Stimulated activated CD4-positive, alpha-beta T cell treated with anti-CD3 and anti-CD28 coated beads, Interleukin-1b, Interleukin-23, amount 100 ng/mL, for 1 hour (primary cell): ENCODE measurements at regions not wholly inside any gene's neighbourhood (a gene's known extent, or its start where the extent isn't known, plus 50 kb on each side); places are given as distances from the start of the nearest gene placed in this dataset.
"Not testable (repeated sequence)": the region's sequence is repeated elsewhere in the genome, so short reads cannot be mapped to it uniquely, and the experiment has no call there.

ENCODE experiments used
- DNase-seq, 2 donors: peaks; one replicate each; pipeline ENCODE4 v3.0.0-alpha.2; 2020; ENCODE audit warnings: low read depth in 2 of 2

DNA sequence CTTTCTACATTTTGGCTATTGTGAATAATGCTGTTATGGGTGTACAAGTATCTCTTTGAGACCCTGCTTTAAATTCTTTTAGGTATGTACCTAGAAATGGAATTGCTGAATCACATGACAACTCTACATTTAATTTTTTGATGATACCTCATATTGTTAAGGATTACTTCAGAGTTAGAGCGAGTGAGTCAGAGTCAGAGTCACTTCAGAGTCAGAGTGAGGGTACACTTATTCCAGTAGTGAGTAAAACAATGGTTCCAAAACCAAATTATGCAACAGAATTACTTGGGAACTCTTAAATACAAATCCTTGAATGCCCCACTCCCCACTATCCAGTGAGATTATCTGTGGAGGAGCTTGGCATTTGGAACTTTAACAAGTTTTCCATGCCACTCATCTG, 50.3 kb upstream of the SNRK start:
- no peak for DNase-seq

DNA sequence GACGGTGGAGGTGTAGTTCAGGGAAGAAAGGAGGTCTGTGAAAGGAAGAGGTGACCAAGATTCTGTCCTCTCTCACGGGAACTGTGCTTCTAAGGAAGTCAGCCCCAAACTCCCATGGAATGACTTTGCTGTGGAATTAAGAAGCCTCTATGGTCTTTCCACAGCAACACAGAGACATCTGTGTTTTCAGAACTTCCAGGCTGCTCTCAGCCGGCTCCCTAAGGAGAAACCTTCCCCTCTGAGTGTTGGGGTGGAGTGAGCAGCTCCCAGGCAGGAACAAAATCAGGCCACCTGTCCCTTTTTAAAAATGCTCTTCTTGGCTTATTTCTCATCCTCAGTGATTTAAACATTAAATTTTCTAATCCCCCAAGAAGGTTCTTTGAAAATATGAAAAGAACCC, 53.3 kb upstream of the SNRK start:
- DNase-seq: no peak

DNA sequence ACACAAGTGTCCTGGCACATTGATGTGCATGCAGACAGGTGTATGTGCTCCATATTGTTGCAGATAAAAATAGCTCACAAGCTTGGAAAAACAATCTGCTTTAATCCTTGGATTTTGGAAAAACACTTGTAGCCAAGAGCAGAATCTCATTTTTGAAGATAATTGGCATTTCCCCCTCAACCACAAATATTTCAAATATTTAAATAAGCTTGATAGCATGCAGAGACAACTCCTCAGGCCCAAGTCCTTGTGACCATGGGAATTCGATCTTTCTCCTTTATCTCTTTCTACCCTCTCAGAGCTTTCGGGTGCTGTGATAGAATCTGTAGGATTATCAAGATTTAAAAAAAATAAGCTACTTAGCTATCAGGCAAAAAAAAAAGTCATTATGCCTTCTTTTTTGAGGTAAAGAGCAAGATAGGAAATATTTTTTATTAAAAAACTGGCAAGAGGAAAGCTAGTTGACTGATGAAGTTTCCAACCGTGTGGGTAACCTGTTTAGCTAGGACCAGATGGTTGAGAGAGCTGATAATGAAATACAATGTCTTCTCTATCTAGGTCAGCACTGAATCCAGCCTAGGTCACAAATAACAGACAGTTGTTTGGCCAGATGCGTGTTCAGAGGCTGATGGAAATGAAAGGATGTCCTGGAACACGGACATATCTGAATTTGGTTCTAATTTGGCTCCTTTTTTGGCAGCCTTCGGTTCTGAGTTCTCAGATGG, 54.9 kb upstream of the SNRK start:
- DNase-seq: no peak

DNA sequence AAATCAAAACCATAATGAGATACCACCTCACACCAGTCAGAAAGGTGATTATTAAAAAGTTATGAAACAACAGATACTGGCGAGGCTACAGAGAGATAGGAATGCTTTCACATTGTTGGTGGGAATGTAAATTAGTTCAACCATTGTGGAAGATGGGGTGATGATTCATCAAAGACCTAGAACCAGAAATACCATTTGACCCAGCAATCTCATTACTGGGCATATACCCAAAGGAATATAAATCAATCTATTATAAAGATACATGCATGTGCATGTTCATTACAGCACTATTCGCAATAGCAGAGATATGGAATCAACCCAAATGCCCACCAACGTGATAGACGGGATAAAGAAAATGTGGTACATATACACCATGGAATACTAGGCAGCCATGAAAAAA, 56.5 kb upstream of the SNRK start:
- not testable (repeated sequence) for DNase-seq

DNA sequence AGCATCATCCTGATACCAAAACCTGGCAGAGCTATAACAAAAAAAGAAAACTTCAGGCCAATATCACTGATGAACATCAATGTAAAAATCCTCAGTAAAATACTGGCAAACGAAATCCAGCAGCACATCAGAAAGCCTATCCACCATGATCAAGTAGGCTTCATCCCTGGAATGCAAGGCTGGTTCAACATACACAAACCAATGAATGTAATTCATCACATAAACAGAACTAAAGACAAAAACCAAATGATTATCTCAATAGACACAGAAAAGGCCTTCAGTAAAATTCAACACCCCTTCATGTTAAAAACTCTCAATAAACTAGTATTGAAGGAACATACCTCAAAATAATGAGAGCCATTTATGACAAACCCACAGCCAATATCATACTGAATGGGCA, 58.7 kb upstream of the SNRK start:
- DNase-seq: not testable (repeated sequence)

DNA sequence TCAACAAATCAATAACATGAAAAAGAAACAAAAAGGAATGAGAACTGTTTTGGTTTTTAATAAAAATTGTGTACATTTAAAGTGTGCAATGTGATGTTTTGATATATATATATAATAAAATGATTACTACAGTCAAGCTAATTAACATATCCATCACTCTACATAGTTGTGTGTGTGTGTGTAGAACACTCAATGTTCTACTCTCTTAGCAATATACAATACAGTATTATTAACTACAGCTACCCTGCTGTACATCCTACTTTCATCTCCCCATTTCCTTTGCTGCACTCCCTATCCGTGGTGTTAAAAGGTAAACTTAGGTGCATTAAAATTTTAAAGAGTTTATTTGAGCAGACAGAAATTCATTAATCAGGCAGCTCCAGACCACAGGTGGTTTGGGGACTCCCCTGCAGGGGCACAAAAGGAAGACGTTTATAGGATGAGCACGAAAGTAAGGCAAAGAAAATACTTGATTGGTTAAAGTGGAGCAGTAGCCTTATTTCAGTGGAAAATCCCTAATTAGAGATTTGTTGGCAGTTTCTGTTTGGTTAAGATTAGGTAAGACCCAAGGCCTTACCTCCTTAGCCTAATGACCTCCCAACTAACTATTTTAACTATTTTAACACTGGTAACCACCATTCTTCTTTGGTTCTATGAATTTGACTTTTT, 61.8 kb upstream of the SNRK start:
- DNase-seq: no peak

DNA sequence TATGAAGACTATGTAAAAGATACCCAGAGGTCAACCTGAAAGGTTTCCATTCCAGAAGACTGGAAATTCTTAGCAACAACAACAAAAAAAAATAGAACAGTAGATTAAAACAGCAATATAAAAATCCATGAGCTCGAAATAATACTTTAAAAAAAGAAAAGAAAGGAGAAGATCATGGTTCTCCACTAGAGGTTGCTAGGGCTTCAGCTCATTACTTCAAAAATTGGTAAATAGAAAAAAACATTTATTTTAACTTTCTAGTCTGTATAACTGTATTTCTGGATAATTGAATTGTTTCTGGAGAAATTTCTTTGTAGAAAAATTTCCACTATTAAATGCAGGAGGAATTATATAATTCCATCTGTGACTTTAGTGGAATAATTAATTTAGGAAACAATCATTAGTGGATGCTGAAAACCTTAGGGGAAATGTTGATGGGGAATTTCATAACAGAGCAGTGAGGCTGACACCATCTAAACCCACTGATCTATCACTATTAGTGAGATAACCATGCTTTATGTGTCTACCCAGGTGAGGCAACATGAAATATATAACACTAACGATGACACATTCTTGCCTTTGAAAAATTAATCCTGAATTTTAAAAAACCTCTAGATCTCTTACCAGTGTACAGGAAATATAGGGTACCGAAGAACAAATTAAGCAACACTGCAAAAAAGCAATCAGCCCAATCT, 62.5 kb upstream of the SNRK start:
- no peak for DNase-seq

DNA sequence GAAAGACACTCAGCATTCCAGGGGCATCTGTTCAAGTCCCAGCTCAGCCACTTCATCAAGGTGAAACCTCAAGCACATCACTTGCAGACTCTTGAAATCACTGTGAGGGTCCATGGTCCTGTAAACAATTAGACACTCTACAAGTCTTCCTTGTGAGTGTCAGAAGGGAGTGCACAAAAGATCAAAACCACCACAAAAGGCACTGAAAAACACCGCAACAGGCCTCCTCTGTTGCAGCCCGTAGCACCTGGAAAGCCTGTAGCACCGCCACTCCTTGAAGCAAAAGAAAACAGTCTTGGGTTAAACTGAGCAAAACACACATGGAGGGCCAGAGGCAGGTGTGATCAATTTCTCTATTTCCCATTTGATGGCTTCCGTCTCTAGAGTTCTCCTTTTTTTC, 63.8 kb upstream of the SNRK start:
- no peak for DNase-seq

DNA sequence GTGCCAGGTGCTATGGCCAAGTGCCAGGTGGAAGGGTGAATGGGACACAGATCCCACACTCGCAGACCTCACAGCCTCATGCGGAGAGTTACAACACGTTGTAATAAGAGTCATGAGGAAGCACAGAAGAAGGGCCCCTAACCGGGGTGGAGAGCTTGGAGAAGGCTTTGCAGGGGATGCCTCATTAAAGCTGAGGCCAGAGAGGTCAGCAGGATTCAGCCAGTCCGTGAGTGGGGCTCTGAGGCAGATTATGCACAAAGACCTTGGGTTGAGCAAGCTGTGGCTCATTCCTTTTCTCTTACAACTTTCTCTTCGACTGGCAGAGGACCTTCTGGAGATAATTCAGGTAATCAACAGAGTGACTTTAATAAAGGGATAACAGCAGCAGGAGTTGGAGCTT, 65.3 kb upstream of the SNRK start:
- no peak for DNase-seq

DNA sequence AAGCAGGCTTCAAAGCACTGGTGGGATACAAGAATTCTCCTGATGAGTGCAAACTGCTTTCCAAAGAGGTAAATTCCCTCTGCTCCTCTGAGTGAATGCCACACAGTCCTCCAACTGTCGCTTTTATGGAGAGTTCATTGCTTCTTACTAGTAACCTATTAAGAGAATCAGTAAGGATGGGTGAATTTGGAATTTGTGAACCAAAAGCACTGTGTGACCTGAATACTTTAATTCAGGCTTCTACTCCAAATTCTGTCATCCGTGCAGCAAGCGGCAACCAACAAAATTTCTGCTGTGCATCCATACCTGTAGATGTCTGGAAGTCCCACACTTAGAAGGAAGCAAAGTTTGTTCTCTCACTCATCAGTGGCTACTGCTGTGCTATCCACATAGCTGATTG, 66.7 kb upstream of the SNRK start:
- no peak for DNase-seq

DNA sequence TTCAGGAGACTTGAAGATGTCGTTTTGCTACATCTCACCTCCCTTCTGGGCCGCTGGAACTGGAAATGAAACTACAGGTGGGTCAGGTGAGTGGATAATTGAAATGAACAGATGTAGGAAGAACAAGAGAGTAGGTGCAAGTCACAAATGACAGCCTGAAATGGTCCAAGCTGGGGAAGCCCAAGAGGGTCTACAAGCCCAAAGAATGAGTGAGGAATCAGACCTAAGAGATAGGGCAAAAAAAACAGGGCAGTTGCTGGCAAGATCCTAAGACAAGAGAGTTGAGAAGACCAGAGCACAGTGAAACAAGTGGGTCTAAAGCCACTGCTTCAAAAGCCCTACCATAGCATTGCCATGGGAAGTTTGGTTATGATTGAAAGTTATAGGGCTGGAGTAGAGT, 67.4 kb upstream of the SNRK start:
- no peak for DNase-seq

DNA sequence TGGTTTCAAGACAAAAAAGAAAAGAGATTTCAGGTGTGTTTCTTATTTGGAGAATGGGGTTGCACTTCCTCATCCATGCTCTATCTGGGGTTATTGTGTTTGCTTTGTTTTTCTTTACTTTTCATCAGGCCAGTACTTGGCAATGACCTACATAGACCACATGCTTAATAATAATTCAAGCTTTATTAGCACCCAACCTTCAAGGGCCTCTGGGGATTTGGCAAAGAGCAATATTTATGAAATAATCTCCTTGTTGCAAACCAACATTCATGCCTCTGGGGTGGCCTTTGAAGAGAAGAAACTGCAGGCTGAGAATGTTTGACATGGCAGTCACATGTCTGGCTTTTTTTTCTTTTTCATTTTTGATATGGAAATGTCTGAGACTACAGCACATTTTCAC, 68.2 kb upstream of the SNRK start:
- no peak for DNase-seq

DNA sequence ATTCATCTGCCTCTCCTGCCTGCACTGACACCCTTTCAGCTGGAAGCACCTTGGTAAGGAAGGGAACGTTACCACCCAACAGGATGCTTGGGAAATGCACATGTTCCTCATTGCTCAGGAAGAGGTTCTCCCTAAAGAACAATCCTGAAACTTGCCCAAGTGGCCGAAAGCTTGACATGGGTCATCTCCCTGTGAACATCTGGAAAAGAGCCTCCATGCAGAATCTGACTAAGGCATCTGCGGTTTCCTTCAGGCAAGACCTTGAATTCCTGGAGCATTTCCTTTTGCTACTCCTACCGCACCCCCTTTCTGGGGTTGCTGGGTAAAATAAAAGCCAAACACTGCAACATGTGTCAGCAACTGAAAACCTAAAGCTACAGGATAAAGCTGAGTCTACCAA, 68.7 kb upstream of the SNRK start:
- DNase-seq: no peak

DNA sequence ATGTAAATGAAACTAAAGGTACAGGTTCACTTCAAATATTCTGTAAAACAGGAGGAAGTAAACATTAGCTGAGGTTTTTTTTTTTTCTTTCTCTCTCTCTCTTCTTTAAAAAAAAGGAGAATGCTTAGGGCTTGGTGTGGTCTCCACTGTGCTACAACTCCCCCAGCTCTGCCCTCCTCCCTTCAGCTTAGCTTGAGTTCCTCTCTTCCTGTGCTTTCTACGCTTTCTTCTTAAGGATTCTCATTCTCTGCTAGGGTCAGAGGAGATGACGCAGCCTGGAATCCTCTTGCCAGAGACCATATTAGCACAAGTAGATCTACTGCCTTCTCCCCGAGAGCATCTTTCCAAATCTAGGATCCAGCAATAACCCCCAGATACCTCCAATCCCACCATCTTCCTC, 69.1 kb upstream of the SNRK start:
- no peak for DNase-seq

DNA sequence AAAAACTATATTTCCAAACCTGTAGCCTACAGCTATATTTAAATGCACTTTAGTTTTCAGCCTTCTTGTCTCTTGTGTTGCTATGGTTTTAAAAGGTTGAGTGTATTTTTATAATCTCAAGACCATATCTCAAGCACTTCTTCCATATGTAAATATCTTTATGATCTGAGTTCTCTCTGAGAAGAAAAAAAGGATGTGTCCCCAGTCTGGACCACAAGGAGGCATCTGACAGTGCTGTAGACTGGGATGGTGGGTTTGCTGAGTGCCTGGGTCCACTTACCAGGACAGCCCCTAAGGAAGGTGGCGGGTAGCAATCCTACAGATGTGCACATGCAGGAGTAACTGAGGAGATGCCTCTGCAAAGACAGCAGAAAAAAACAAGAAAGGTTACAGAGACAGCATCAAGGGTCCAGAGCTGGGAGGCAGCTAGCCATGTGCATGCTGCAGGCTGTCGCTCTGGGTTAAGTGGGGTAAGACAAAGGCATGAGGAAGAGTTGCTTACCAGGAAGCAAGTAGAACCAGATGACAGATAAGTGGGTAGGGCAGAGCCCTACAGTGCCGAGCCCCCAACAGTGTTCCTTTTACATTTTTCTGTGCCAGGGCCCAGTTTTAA, 70.6 kb upstream of the SNRK start:
- no peak for DNase-seq

DNA sequence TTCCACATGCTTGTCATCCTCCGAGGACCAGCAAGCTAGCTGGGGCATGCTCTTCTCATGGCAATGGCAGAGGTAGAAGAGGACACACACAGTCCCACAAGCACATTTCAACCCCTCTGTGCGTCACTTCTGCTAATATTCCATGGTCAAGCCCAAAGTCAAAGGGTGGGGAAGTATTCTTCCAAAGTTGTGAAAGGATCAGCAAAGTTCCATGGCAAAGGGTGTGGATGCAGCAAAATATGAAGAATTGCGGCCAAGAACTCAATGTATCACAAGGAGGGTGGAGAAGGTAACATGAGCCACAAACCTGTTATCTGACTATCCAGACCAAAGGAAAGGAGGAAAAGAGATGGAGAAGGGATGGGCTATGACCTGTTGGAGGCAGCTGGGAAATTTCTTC, 71.2 kb upstream of the SNRK start:
- DNase-seq: no peak

DNA sequence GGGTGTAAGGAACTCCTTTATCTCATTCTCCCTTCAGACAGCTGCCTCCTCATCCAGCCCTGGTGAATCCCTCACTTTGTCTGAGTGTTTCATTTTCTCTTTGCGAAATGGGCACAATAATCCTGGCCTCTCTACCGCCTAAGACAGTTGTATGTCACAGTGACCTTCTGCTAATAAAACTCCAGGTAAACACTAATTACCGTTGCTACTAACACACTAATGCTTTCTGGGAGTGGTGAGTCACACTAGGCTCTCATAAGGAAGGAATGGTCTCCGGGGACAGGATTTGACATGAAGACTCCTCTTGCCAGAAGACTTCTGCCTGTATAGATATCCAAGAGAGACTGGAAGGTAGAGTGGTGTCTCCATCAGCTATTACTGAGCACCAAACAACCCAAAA, 71.7 kb upstream of the SNRK start:
- no peak for DNase-seq

DNA sequence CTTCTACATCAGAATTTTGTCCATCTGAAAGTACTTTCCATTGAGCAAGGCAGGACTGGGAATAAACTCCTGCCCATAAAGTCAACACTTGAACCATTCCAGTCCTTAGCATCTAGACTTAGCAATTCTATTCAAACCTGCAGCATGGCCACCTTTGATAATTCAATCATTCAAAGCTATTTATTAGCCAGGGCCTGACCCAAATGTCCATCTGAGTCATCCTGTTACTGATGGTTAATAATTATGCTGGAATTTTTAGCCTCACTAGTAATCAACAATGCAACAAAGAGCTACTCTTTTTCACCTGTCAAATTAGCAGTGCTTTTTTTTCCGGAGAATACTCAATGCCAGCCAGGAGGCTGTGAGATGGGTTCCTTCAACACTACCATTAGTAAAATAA, 72.7 kb upstream of the SNRK start:
- no peak for DNase-seq

DNA sequence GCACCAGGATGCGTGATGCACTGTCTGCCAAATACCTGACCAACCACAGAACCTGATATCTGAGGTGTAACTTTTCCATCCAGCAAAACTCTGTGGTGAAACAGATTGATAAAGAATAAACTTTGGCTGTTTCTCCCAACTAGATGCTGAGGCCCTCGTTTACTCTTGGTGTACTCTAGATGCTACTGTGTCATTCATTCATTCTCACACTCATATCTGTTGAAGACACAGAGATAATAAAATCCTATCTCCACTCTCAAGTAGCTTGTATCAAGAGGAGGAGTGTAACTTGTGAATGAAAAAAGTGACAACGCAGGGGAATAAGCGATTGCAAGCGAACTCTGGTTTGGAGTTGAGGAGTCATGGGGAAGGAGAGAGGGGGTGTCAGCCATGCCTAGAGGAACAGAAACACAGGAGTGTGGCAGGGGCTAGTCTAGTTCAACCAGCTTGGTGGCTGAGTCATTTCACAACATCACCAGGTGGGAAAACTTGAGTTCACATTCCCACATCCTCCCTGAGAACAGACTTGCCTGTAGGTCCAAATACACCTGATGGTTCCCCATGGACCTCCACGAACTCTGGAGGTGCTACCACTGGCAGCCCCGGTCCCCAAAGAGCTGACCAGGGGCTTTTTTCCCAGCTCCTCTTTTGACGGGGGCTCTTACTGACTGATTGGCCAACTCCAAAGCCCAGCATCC, 73.3 kb upstream of the SNRK start:
- no peak for DNase-seq

DNA sequence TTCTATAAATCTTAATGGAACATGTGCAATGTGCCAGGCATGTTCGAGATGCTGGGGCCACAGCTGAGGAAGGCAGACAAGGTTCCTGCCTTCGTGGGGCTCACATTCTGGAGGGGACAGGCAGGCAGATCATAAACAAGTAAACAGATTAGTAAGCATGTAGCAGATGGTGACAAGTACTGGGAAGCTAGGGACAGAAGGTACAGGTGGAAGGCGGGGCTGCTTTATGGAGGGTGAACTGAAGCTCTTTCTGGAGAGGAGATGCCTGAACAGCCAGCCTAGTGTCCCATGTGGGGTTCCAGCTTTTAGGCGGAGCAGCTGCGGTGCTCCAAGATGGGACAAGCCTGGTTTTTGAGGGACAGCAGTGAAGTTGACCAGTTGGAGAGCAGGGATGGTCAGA, 74.7 kb upstream of the SNRK start:
- DNase-seq: no peak

DNA sequence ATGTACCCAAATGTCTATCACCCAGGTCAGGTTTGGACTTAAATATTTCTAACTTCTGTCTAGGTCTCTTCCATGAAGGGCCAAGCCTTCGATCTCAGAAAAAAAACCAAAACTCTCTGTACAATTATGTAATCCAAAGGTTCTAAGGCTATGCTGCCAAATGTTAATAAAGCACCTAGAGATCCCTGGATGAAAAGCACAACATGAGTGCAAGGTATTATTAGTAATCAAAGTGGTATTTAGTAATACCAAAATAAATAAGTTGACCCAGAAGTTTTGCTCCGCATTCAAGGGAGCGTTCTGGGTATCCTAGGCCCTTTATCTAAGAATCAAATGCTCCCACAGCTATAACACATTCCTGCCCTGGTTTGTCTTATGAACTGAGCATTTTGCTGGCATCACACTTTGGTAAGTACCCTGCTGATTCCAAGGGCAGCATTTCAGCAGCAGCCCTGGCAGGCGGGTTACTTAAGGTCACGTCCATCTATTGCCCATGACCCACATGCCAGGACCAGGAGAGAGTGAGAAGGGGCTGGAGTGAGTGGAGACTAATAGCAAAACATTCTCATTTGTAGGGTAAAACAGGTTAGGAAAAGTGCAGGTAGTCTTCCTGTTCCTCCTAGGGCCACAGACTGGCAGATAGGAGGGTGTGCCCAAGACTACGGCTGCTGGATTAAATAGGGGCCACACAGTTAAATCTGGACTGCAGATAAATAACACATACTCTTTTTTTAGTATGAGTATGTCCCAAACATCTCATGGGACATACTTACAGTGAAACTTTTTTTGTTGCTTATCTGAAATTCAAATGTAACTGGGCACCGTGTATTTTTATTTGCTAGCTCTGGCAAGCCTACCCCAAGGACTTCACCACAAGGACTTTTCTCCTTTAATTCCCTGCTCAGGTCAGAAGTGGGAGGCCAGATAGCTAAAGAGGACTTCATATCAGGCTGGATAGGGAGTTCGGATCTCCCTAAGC, 76.0 kb upstream of the SNRK start:
- no peak for DNase-seq
